PC-3 (cell line): ENCODE measurements at regions not wholly inside any gene's neighbourhood (a gene's known extent, or its start where the extent isn't known, plus 50 kb on each side); places are given as distances from the start of the nearest gene placed in this dataset.

Experiments
- ATAC-seq: fragments of 200-7000 bp; cut with Tn5 transposase; 2 replicates; pipeline ENCODE4 v1.9.1; 2020; ENCODE audit warnings: mild to moderate bottlenecking, moderate library complexity
- BruUV-seq: library from RNA; stranded (reverse); fragments of 400-500 nt; replicated peaks from 2 replicates; lab custom pipeline; 2021; lab: Mats Ljungman, UMichigan
- CTCF ChIA-PET: fragments of 300-600 bp; sonication (Branson Sonifier 250); formaldehyde crosslinking; loops from one replicate; lab custom pipeline; 2022; ENCODE audit warnings: antibody characterized with exemption; lab: Charles Lee
- POLR2A ChIA-PET: fragments of 300-600 bp; sonication (Branson Sonifier 250); formaldehyde crosslinking; loops from one replicate; lab custom pipeline; 2022; ENCODE audit warnings: antibody characterized with exemption; ENCODE audit not compliant: unreplicated experiment; lab: Charles Lee
- DNase-seq: peaks from one replicate; pipeline ENCODE4 v3.0.0-alpha.2; 2015
- H2AFZ ChIP-seq: fragments of 300-600 bp; sonication (generic); 2 replicates; pipeline ENCODE4 v1.6.0; 2016; ENCODE audit warnings: antibody characterized with exemption, low read length
- H3F3A ChIP-seq: fragments of 300-600 bp; sonication (generic); one replicate; pipeline ENCODE4 v1.6.0; 2017; ENCODE audit warnings: antibody characterized with exemption, low read length, control low read depth, mild to moderate bottlenecking; ENCODE audit not compliant: unreplicated experiment
- H3K27ac ChIP-seq: fragments of 300-600 bp; sonication (generic); 2 replicates; pipeline ENCODE4 v1.5.1; 2016; ENCODE audit warnings: mild to moderate bottlenecking, low read length
- H3K27me3 ChIP-seq: fragments of 300-600 bp; sonication (generic); 2 replicates; pipeline ENCODE4 v1.6.1; 2016; ENCODE audit warnings: low read length, mixed read lengths
- H3K36me3 ChIP-seq: fragments of 300-600 bp; sonication (generic); 2 replicates; pipeline ENCODE4 v1.6.1; 2016; ENCODE audit warnings: low read depth, mixed run types, low read length, mixed read lengths
- H3K4me1 ChIP-seq: fragments of 300-600 bp; sonication (generic); 2 replicates; pipeline ENCODE4 v1.5.1; 2016; ENCODE audit warnings: low read length; ENCODE audit not compliant: insufficient read depth
- H3K4me2 ChIP-seq: fragments of 300-600 bp; sonication (generic); 2 replicates; pipeline ENCODE4 v1.6.0; 2016; ENCODE audit warnings: low read length
- H3K4me3 ChIP-seq: fragments of 300-600 bp; sonication (generic); 2 replicates; pipeline ENCODE4 v1.5.1; 2016; ENCODE audit warnings: mild to moderate bottlenecking, low read length, mixed read lengths
- H3K79me2 ChIP-seq: fragments of 300-600 bp; sonication (generic); 2 replicates; pipeline ENCODE4 v1.6.1; 2017; ENCODE audit warnings: low read length, mixed read lengths
- H3K9ac ChIP-seq: fragments of 300-600 bp; sonication (generic); 2 replicates; pipeline ENCODE4 v1.6.0; 2016; ENCODE audit warnings: mild to moderate bottlenecking, low read length
- H3K9me2 ChIP-seq: fragments of 300-600 bp; sonication (generic); replicated peaks from 2 replicates; pipeline ENCODE4 v1.6.1; 2016; ENCODE audit warnings: mixed run types, low read length, mixed read lengths
- H3K9me3 ChIP-seq: fragments of 300-600 bp; sonication (generic); 2 replicates; pipeline ENCODE4 v1.6.1; 2016; ENCODE audit warnings: low read length, mixed read lengths
- H4K20me1 ChIP-seq: fragments of 300-600 bp; sonication (generic); 2 replicates; pipeline ENCODE4 v1.6.1; 2016; ENCODE audit warnings: low read length, mixed read lengths
- EZH2 ChIP-seq: fragments of 300-600 bp; sonication (generic); IDR thresholded peaks from one replicate; pipeline ENCODE4 v1.6.1; 2017; ENCODE audit warnings: antibody characterized with exemption, mild to moderate bottlenecking, low read length; ENCODE audit not compliant: unreplicated experiment
- EZH2phosphoT487 ChIP-seq: fragments of 300-600 bp; sonication (generic); IDR thresholded peaks from 2 replicates; pipeline ENCODE4 v1.6.1; 2018; ENCODE audit warnings: mild to moderate bottlenecking, antibody characterized with exemption, low read length, borderline replicate concordance
- intact Hi-C: fragments of 100-400 bp; cut with micrococcal nuclease; formaldehyde crosslinking; loops from 2 replicates; pipeline ENCODE4 v1.9.0; 2023
- TF ChIP-seq, protein P1 (sequence below): fragments of 300-600 bp; sonication (generic); conservative IDR thresholded peaks from 2 replicates; pipeline ENCODE4 v1.5.1; 2017; ENCODE audit warnings: antibody characterized with exemption, low read depth, mild to moderate bottlenecking, low read length

DNA sequence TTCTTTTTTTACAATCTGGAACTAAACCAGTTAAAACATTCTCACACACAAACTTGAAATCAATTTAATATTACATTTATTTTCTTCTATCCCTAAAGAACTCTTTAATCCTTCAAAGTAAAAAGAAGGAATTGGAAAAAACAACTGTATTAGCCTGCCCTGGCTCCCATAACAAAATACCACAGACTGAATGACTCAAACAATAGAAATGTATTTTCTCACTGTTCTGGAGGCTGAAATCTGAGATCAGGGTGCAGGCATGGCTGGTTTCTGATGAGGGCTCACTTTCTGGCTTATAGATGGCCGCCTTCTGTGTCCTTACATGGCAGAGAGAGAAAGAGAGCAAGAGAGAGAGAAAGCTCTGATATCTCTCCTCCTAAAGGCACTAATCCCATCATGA lies 149.4 kb downstream of the PDGFRA start:
- no peaks in the 10 kb centered on the region for H3K4me1 ChIP-seq
- H3F3A ChIP-seq, result no peaks in the 10 kb centered on the region
- no peaks in the 10 kb centered on the region for H3K9me2 ChIP-seq
- no TSS peak for BruUV-seq
- H3K4me3 ChIP-seq, result no peak overlapping the region
- no peaks in the 10 kb centered on the region for H3K9me3 ChIP-seq
- no peak overlapping the region for H3K27ac ChIP-seq
- no peak overlapping the region for H3K4me2 ChIP-seq
- intact Hi-C loops, result no loop called here
- TF ChIP-seq, protein P1, sequence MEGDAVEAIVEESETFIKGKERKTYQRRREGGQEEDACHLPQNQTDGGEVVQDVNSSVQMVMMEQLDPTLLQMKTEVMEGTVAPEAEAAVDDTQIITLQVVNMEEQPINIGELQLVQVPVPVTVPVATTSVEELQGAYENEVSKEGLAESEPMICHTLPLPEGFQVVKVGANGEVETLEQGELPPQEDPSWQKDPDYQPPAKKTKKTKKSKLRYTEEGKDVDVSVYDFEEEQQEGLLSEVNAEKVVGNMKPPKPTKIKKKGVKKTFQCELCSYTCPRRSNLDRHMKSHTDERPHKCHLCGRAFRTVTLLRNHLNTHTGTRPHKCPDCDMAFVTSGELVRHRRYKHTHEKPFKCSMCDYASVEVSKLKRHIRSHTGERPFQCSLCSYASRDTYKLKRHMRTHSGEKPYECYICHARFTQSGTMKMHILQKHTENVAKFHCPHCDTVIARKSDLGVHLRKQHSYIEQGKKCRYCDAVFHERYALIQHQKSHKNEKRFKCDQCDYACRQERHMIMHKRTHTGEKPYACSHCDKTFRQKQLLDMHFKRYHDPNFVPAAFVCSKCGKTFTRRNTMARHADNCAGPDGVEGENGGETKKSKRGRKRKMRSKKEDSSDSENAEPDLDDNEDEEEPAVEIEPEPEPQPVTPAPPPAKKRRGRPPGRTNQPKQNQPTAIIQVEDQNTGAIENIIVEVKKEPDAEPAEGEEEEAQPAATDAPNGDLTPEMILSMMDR, result no peak
- TF ChIP-seq EZH2phosphoT487, result no peak
- TF ChIP-seq EZH2, result no peak
- no peaks in the 10 kb centered on the region for H3K36me3 ChIP-seq
- ATAC-seq (0 out of 2 replicates have a peak, but pooled peaks have one; percentile 33), DNase-seq (peak; percentile 58)
- peaks cover 8% of the 10 kb centered on the region; the same call in 1 of the 2 replicates for H3K27me3 ChIP-seq
- ChIA-PET POLR2A (no interaction called here), CTCF (no interaction called here)
- no peak overlapping the region for H2AFZ ChIP-seq
- H3K79me2 ChIP-seq, result no peaks in the 10 kb centered on the region
- no peaks in the 10 kb centered on the region for H4K20me1 ChIP-seq
- no peak overlapping the region for H3K9ac ChIP-seq

DNA sequence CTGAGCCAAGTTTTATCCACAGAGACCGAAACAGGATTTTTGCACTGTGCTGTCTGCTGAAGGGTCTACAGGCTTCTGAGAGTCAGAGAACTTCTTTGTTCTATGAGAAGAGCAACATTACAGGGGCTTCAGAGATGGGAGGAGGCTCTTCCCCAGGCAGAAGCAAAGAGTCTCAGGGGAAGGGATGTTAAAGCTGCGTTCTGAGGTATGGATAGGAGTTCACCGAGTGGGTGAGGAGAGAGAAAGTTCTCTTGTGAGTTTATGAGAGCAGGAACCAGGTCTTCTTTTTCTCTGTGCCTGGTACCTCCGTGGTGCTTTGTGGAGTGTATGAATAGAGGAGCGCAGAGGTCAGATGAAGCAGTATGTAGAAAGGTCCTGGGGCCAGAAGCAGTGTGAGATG lies 155.1 kb downstream of the PDGFRA start:
- intact Hi-C loops, result loop anchor here (2.0 kb wide), 1 partner anchor 57 kb away; no protein-coding TSS in a partner anchor

DNA sequence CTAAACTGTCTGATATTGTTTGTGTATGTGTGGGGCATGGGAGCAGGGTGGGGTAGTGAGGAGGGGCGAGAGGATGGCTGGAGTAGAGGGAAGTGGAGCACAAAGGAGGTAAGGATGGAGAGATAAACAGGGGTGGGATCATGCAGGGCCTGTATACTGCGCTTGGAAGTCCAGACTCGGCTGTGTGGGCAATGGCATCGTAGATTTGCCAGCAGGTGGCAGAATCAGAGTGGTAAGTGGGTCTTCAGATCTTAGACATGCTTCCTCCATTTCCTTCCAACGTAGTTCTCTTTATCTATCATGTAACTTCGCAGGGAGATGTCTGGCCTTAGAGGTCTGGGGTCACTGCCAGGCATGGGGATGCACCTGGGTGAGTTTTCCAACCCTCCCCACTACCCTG lies 155.5 kb downstream of the PDGFRA start:
- Histone ChIP-seq H3K4me3 (no peak overlapping the region), H3K9me2 (no peaks in the 10 kb centered on the region), H3K4me2 (no peak overlapping the region), H2AFZ (no peak overlapping the region), H3K9ac (no peak overlapping the region), H4K20me1 (no peaks in the 10 kb centered on the region), H3K4me1 (no peaks in the 10 kb centered on the region), H3K36me3 (no peaks in the 10 kb centered on the region), H3F3A (no peaks in the 10 kb centered on the region), H3K27ac (no peak overlapping the region), H3K79me2 (no peaks in the 10 kb centered on the region), H3K27me3 (peaks cover 43% of the 10 kb centered on the region), H3K9me3 (no peaks in the 10 kb centered on the region)
- no TSS peak for BruUV-seq
- ChIA-PET CTCF (no interaction called here), POLR2A (no interaction called here)
- ATAC-seq (peak; percentile 56; the same call in 1 of the 2 replicates), DNase-seq (peak; percentile 56)
- TF ChIP-seq EZH2phosphoT487 (no peak), EZH2 (no peak)
- TF ChIP-seq, protein P1, result peak; percentile 68
- intact Hi-C loops, result loop anchor here (2.0 kb wide), 1 partner anchor 56 kb away; no protein-coding TSS in a partner anchor

More for the DNA sequence above, 155.1 kb downstream of the PDGFRA start:
- H3F3A ChIP-seq, result no peaks in the 10 kb centered on the region
- DNase-seq (no peak), ATAC-seq (no peak)
- H3K9me3 ChIP-seq, result no peaks in the 10 kb centered on the region
- no peak overlapping the region for H3K9ac ChIP-seq
- H3K79me2 ChIP-seq, result no peaks in the 10 kb centered on the region
- BruUV-seq, result no TSS peak
- H3K27me3 ChIP-seq, result peaks cover 43% of the 10 kb centered on the region
- ChIA-PET CTCF (no interaction called here), POLR2A (no interaction called here)
- H3K9me2 ChIP-seq, result no peaks in the 10 kb centered on the region
- H3K27ac ChIP-seq, result no peak overlapping the region
- no peak overlapping the region for H3K4me3 ChIP-seq
- no peak overlapping the region for H2AFZ ChIP-seq
- no peaks in the 10 kb centered on the region for H3K4me1 ChIP-seq
- H4K20me1 ChIP-seq, result no peaks in the 10 kb centered on the region
- H3K4me2 ChIP-seq, result no peak overlapping the region
- no peaks in the 10 kb centered on the region for H3K36me3 ChIP-seq
- TF ChIP-seq EZH2 (no peak), EZH2phosphoT487 (no peak)
